CD4-positive, alpha-beta T cell treated with Interleukin-4 for 1 hour (primary cell): ENCODE measurements at regions not wholly inside any gene's neighbourhood (a gene's known extent, or its start where the extent isn't known, plus 50 kb on each side); places are given as distances from the start of the nearest gene placed in this dataset.
A peak's percentile ranks its signal among the peaks of the same experiment; 100 is the strongest.
"Not testable (repeated sequence)": the region's sequence is repeated elsewhere in the genome, so short reads cannot be mapped to it uniquely, and the experiment has no call there.

Experiments used
- DNase-seq, 2 donors: peaks; one replicate each; pipeline ENCODE4 v3.0.0-alpha.2; 2020 to 2022

GRCh38 chr15:22684786-22685185 lies 101.7 kb upstream of the NIPA1 start:
- not testable (repeated sequence) for DNase-seq

- not testable (repeated sequence) for DNase-seq
Observed at GRCh38 chr15:22699881-22700280, 86.6 kb upstream of the NIPA1 start.

GRCh38 chr15:22710831-22711341 lies 75.6 kb upstream of the NIPA1 start:
- not testable (repeated sequence) for DNase-seq

- not testable (repeated sequence) for DNase-seq
Observed at GRCh38 chr15:22713933-22714332, 72.5 kb upstream of the NIPA1 start.

GRCh38 chr15:22714358-22715132 lies 71.9 kb upstream of the NIPA1 start:
- DNase-seq, result not testable (repeated sequence)

- DNase-seq, result not testable (repeated sequence)
Observed at GRCh38 chr15:22715133-22715845, 71.2 kb upstream of the NIPA1 start.

- peak in 1 of 2 donors; percentile 31 for DNase-seq
Observed at GRCh38 chr15:22719980-22720379, 66.5 kb upstream of the NIPA1 start.

- not testable (repeated sequence) for DNase-seq
Observed at GRCh38 chr15:22726104-22726503, 60.3 kb upstream of the NIPA1 start.

GRCh38 chr15:22735067-22735466 lies 51.4 kb upstream of the NIPA1 start:
- DNase-seq, result not testable (repeated sequence)

GRCh38 chr15:22735781-22736180 lies 50.7 kb upstream of the NIPA1 start:
- DNase-seq, result no peak

- not testable (repeated sequence) for DNase-seq
Observed at GRCh38 chr15:22736200-22736599, 50.2 kb upstream of the NIPA1 start.
